ENCODE measurements at regions not wholly inside any gene's neighbourhood (a gene's known extent, or its start where the extent isn't known, plus 50 kb on each side); places are given as distances from the start of the nearest gene placed in this dataset.

GRCh38 chr6:126570507-126570906, 230.6 kb downstream of the CENPW start:
- TF ChIP-seq CTCF (IDR thresholded peaks at IDR 0.05; ENCODE audit: low read depth, low read length) (no peak), POLR2A (IDR thresholded peaks at IDR 0.05; ENCODE audit: extremely low read depth, insufficient read length) (no peak), MYC (IDR thresholded peaks at IDR 0.05; ENCODE audit: low read depth, low read length) (no peak), MAX (IDR thresholded peaks at IDR 0.05; ENCODE audit: low read depth, low read length) (no peak)

Measured in NB4 (cell line).